SK-N-SH (cell line): ENCODE measurements at regions not wholly inside any gene's neighbourhood (a gene's known extent, or its start where the extent isn't known, plus 50 kb on each side); places are given as distances from the start of the nearest gene placed in this dataset.

Experiments used
- CTCF ChIA-PET: fragments of 300-600, 350-600 bp; formaldehyde crosslinking; extraction: SDS; loops from one replicate; lab custom pipeline; 2021; lab: Yijun Ruan, JAX
- POLR2A ChIA-PET: fragments of 350-600 bp; sonication (Branson Sonifier 250); formaldehyde crosslinking; extraction: SDS; loops from one replicate; lab custom pipeline; 2020; ENCODE audit warnings: antibody characterized with exemption, inconsistent platforms; lab: Yijun Ruan, JAX
- DNase-seq: peaks from one replicate; pipeline ENCODE4 v3.0.0; 2012
- H2AFZ ChIP-seq: fragments of 200-600 bp; sonication (generic); 2 replicates; pipeline ENCODE4 v1.8.1; 2016; ENCODE audit warnings: antibody characterized with exemption, mild to moderate bottlenecking, low read depth
- H3F3A ChIP-seq: fragments of 200-600 bp; sonication (generic); replicated peaks from 2 replicates; pipeline ENCODE3; 2016; ENCODE audit warnings: antibody characterized with exemption, mild to moderate bottlenecking; ENCODE audit not compliant: insufficient read depth
- H3K27ac ChIP-seq, 2 experiments: fragments of 200-500 bp in 1 of 2; fragments of 200-600 bp in 1 of 2; sonication (Bioruptor generic) in 1 of 2; sonication (generic), shearing (Covaris generic) in 1 of 2; 2 replicates each; pipeline versions ENCODE4 v1.5.1 to v1.6.1; 2014 to 2016; ENCODE audit warnings: low read depth in 2 of 2, inconsistent platforms in 1 of 2, low read length in 1 of 2, mild to moderate bottlenecking in 1 of 2, mixed read lengths in 1 of 2
- H3K27me3 ChIP-seq: fragments of 200-600 bp; sonication (generic), shearing (Covaris generic); 2 replicates; pipeline ENCODE4 v1.6.1; 2016; ENCODE audit warnings: mixed run types; ENCODE audit not compliant: insufficient read depth
- H3K36me3 ChIP-seq, 2 experiments: fragments of 200-500 bp in 1 of 2; fragments of 200-600 bp in 1 of 2; sonication (Bioruptor generic) in 1 of 2; sonication (generic) in 1 of 2; replicated peaks in 1 of 2; 2 replicates each; pipeline versions ENCODE3 to v1.5.1; 2014 to 2016; ENCODE audit warnings: low read length in 1 of 2, mild to moderate bottlenecking in 1 of 2; ENCODE audit not compliant: insufficient read depth in 2 of 2, control insufficient read depth in 1 of 2
- H3K4me1 ChIP-seq, 2 experiments: fragments of 200-500 bp in 1 of 2; fragments of 200-600 bp in 1 of 2; sonication (Bioruptor generic) in 1 of 2; sonication (generic), shearing (Covaris generic) in 1 of 2; 2 replicates each; pipeline versions ENCODE4 v1.5.1 to v1.6.1; 2014 to 2016; ENCODE audit warnings: low read depth in 1 of 2, low read length in 1 of 2, mixed run types in 1 of 2; ENCODE audit not compliant: insufficient read depth in 2 of 2, control insufficient read depth in 1 of 2
- H3K4me2 ChIP-seq: fragments of 200-600 bp; sonication (generic), shearing (Covaris generic); 2 replicates; pipeline ENCODE4 v1.6.1; 2017; ENCODE audit warnings: mixed run types
- H3K4me3 ChIP-seq, 2 experiments: fragments of 200-500 bp in 1 of 2; fragments of 200-600 bp in 1 of 2; sonication (Bioruptor generic) in 1 of 2; sonication (generic), shearing (Covaris generic) in 1 of 2; 2 replicates each; pipeline versions ENCODE4 v1.5.1 to v1.8.1; 2014 to 2016; ENCODE audit warnings: low read depth in 2 of 2, inconsistent platforms in 1 of 2, low read length in 1 of 2, mild to moderate bottlenecking in 1 of 2, mixed read lengths in 1 of 2, moderate library complexity in 1 of 2
- H3K79me2 ChIP-seq: fragments of 200-600 bp; sonication (generic); 2 replicates; pipeline ENCODE4 v1.8.1; 2017; ENCODE audit warnings: mild to moderate bottlenecking; ENCODE audit not compliant: insufficient read depth
- H3K9ac ChIP-seq: fragments of 200-600 bp; sonication (generic); 2 replicates; pipeline ENCODE4 v1.6.1; 2017; ENCODE audit warnings: mixed run types
- H3K9me2 ChIP-seq: fragments of 200-600 bp; sonication (generic); 2 replicates; pipeline ENCODE4 v1.6.1; 2017; ENCODE audit warnings: mixed run types
- H3K9me3 ChIP-seq: fragments of 200-600 bp; sonication (generic); 2 replicates; pipeline ENCODE4 v1.6.1; 2017; ENCODE audit warnings: mixed run types, mild to moderate bottlenecking, moderate library complexity
- H4K20me1 ChIP-seq: fragments of 200-600 bp; sonication (generic); 2 replicates; pipeline ENCODE4 v1.6.1; 2017; ENCODE audit warnings: mild to moderate bottlenecking, mixed run types; ENCODE audit not compliant: insufficient read depth
- EP300 ChIP-seq, 2 experiments: IDR thresholded peaks; 2 replicates each; pipeline versions ENCODE4 v1.4.0 to v1.6.1; 2012; ENCODE audit warnings: borderline replicate concordance in 1 of 2, low read depth in 1 of 2, low read length in 1 of 2
- EZH2phosphoT487 ChIP-seq: fragments of 200-600 bp; sonication (generic); IDR thresholded peaks from 2 replicates; pipeline ENCODE4 v1.6.1; 2017; ENCODE audit warnings: low read depth, mixed run types, mild to moderate bottlenecking, antibody characterized with exemption, moderate library complexity, borderline replicate concordance
- GABPA ChIP-seq: IDR thresholded peaks from 2 replicates; pipeline ENCODE4 v1.4.0; 2012; ENCODE audit warnings: low read depth, mild to moderate bottlenecking
- GATA2 ChIP-seq: sonication (generic); formaldehyde crosslinking; IDR thresholded peaks from 2 replicates; pipeline ENCODE4 v1.5.0; 2020; ENCODE audit warnings: mild to moderate bottlenecking, missing genetic modification reagents
- MXI1 ChIP-seq: IDR thresholded peaks from 2 replicates; pipeline ENCODE4 v1.6.1; 2012; ENCODE audit warnings: mild to moderate bottlenecking, low read depth, low read length, improper control_type of control experiment
- RFX5 ChIP-seq: IDR thresholded peaks from 2 replicates; pipeline ENCODE4 v1.6.1; 2012; ENCODE audit warnings: mild to moderate bottlenecking, improper control_type of control experiment, low read length
- RXRA ChIP-seq: IDR thresholded peaks from 2 replicates; pipeline ENCODE4 v1.4.0; 2012; ENCODE audit warnings: low read depth, mild to moderate bottlenecking, borderline replicate concordance
- TAF1 ChIP-seq: IDR thresholded peaks from 2 replicates; pipeline ENCODE4 v1.6.1; 2012; ENCODE audit warnings: low read depth, mild to moderate bottlenecking, low read length, moderate library complexity, borderline replicate concordance
- TCF12 ChIP-seq: IDR thresholded peaks from 2 replicates; pipeline ENCODE4 v1.4.0; 2012
- WGBS: methylation state at CpG from one replicate; pipeline ENCODE4 v1.1.6; 2017; ENCODE audit warnings: low lambda C conversion rate; 5-methylcytosine and 5-hydroxymethylcytosine counted together
- TF ChIP-seq, protein P1 (sequence below): IDR thresholded peaks from 2 replicates; pipeline ENCODE4 v1.4.0; 2012; ENCODE audit warnings: low read depth, borderline replicate concordance
- TF ChIP-seq, protein P2 (sequence below): IDR thresholded peaks from 2 replicates; pipeline ENCODE4 v1.6.1; 2012; ENCODE audit warnings: mild to moderate bottlenecking, low read depth, low read length, moderate library complexity
- TF ChIP-seq, protein P3 (sequence below): IDR thresholded peaks from 2 replicates; pipeline ENCODE4 v1.4.0; 2012; ENCODE audit warnings: low read depth, borderline replicate concordance
- TF ChIP-seq, protein P4 (sequence below): fragments of 150-350 bp; IDR thresholded peaks from 2 replicates; pipeline ENCODE4 v1.6.1; 2016; ENCODE audit warnings: mild to moderate bottlenecking, low read depth, low read length

DNA sequence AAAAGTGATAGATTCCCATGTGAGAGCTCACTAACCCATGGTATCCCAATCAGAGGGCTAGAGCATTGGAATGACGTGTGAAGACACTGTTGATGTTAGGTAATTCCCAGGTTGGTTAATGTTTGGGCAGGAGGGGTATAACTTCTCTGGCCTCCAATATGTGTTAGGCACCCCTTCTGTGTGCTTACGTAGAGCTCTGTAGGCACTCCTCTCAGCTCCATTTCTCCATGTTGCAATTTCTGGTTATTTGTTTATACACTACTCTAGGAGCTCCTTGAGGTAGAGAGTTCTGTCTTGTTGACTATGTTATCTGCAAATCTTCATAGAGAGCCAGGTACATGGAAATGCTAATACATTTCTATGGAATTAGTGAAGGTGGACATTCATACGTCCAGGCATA, 153.5 kb downstream of the RPIA start:
- Histone ChIP-seq H3K27ac (no peak overlapping the region), H3K9me3 (no peaks in the 10 kb centered on the region), H3K9me2 (no peaks in the 10 kb centered on the region), H3K4me2 (no peak overlapping the region), H3K27me3 (no peaks in the 10 kb centered on the region; the same call in 1 of the 2 replicates), H3K4me1 (no peaks in the 10 kb centered on the region), H3K79me2 (no peaks in the 10 kb centered on the region), H2AFZ (no peak overlapping the region), H3F3A (no peaks in the 10 kb centered on the region), H4K20me1 (no peaks in the 10 kb centered on the region), H3K4me3 (no peak overlapping the region), H3K9ac (no peak overlapping the region), H3K36me3 (no peaks in the 10 kb centered on the region)
- no peak for DNase-seq
- ChIA-PET CTCF (interaction anchor here (1.0 to 1.2 kb wide), 3 partner anchors 12 to 17 kb away, joined by 3 to 5 read pairs (median 3); no protein-coding TSS in a partner anchor), POLR2A (no interaction called here)
- 0% methylated on average over 3 of the region's 3 CpGs for WGBS
- no peak for TF ChIP-seq EP300 (IDR thresholded peaks at IDR 0.05; ENCODE audit: borderline replicate concordance in 1 of 2, low read depth in 1 of 2, low read length in 1 of 2)
- TF ChIP-seq GABPA, result no peak
- TF ChIP-seq MXI1, result no peak
- TF ChIP-seq, protein P1, sequence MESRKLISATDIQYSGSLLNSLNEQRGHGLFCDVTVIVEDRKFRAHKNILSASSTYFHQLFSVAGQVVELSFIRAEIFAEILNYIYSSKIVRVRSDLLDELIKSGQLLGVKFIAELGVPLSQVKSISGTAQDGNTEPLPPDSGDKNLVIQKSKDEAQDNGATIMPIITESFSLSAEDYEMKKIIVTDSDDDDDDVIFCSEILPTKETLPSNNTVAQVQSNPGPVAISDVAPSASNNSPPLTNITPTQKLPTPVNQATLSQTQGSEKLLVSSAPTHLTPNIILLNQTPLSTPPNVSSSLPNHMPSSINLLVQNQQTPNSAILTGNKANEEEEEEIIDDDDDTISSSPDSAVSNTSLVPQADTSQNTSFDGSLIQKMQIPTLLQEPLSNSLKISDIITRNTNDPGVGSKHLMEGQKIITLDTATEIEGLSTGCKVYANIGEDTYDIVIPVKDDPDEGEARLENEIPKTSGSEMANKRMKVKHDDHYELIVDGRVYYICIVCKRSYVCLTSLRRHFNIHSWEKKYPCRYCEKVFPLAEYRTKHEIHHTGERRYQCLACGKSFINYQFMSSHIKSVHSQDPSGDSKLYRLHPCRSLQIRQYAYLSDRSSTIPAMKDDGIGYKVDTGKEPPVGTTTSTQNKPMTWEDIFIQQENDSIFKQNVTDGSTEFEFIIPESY, result no peak
- TF ChIP-seq, protein P2, sequence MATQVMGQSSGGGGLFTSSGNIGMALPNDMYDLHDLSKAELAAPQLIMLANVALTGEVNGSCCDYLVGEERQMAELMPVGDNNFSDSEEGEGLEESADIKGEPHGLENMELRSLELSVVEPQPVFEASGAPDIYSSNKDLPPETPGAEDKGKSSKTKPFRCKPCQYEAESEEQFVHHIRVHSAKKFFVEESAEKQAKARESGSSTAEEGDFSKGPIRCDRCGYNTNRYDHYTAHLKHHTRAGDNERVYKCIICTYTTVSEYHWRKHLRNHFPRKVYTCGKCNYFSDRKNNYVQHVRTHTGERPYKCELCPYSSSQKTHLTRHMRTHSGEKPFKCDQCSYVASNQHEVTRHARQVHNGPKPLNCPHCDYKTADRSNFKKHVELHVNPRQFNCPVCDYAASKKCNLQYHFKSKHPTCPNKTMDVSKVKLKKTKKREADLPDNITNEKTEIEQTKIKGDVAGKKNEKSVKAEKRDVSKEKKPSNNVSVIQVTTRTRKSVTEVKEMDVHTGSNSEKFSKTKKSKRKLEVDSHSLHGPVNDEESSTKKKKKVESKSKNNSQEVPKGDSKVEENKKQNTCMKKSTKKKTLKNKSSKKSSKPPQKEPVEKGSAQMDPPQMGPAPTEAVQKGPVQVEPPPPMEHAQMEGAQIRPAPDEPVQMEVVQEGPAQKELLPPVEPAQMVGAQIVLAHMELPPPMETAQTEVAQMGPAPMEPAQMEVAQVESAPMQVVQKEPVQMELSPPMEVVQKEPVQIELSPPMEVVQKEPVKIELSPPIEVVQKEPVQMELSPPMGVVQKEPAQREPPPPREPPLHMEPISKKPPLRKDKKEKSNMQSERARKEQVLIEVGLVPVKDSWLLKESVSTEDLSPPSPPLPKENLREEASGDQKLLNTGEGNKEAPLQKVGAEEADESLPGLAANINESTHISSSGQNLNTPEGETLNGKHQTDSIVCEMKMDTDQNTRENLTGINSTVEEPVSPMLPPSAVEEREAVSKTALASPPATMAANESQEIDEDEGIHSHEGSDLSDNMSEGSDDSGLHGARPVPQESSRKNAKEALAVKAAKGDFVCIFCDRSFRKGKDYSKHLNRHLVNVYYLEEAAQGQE, result no peak
- no peak for TF ChIP-seq GATA2 (CRISPR knock-in tag)
- TF ChIP-seq, protein P3, sequence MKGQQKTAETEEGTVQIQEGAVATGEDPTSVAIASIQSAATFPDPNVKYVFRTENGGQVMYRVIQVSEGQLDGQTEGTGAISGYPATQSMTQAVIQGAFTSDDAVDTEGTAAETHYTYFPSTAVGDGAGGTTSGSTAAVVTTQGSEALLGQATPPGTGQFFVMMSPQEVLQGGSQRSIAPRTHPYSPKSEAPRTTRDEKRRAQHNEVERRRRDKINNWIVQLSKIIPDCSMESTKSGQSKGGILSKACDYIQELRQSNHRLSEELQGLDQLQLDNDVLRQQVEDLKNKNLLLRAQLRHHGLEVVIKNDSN, result no peak
- TF ChIP-seq, protein P4, sequence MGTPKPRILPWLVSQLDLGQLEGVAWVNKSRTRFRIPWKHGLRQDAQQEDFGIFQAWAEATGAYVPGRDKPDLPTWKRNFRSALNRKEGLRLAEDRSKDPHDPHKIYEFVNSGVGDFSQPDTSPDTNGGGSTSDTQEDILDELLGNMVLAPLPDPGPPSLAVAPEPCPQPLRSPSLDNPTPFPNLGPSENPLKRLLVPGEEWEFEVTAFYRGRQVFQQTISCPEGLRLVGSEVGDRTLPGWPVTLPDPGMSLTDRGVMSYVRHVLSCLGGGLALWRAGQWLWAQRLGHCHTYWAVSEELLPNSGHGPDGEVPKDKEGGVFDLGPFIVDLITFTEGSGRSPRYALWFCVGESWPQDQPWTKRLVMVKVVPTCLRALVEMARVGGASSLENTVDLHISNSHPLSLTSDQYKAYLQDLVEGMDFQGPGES, result no peak
- no peak for TF ChIP-seq EZH2phosphoT487
- no peak for TF ChIP-seq TCF12
- no peak for TF ChIP-seq RXRA
- TF ChIP-seq TAF1, result no peak
- TF ChIP-seq RFX5, result no peak
